ENCODE measurements at regions not wholly inside any gene's neighbourhood (a gene's known extent, or its start where the extent isn't known, plus 50 kb on each side); places are given as distances from the start of the nearest gene placed in this dataset.

DNA sequence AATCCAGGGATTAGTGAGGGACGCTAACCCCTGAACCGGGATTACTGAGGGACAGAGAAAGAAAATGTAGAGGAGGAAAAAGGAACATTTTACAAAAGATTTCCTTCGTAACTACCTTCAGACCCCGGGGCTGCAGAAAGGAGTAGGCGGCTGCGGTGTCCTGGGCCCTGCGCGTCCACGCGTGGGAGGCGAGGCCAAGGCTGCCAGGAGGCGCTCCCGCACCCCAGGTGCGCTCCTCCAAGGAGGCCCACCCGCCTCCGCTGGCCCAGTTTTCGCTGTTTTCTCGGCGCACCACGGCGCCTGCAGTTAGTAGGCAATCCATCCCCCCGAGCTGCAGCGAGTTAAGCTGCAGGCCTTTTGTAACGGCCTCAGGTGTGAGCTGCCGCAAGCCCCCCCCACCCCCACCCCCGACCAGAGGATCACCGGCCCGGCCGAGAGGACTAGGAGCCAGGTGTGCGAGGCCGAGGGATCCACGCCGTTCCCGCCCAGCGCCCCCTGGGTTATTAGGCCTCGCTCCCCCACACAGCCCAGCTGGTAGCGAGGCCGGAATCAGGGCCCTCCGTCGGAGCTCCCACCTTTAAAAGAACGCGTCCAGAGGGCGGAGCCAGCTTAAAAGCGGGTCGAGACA lies 380.3 kb upstream of the ARID1B start:
- TF ChIP-seq, protein P1, sequence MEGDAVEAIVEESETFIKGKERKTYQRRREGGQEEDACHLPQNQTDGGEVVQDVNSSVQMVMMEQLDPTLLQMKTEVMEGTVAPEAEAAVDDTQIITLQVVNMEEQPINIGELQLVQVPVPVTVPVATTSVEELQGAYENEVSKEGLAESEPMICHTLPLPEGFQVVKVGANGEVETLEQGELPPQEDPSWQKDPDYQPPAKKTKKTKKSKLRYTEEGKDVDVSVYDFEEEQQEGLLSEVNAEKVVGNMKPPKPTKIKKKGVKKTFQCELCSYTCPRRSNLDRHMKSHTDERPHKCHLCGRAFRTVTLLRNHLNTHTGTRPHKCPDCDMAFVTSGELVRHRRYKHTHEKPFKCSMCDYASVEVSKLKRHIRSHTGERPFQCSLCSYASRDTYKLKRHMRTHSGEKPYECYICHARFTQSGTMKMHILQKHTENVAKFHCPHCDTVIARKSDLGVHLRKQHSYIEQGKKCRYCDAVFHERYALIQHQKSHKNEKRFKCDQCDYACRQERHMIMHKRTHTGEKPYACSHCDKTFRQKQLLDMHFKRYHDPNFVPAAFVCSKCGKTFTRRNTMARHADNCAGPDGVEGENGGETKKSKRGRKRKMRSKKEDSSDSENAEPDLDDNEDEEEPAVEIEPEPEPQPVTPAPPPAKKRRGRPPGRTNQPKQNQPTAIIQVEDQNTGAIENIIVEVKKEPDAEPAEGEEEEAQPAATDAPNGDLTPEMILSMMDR (IDR thresholded peaks at IDR 0.05): no peak
- no peak for TF ChIP-seq POLR2A (IDR thresholded peaks at IDR 0.05)
- TF ChIP-seq POLR2AphosphoS5 (IDR thresholded peaks at IDR 0.05): no peak
- TF ChIP-seq EP300 (IDR thresholded peaks at IDR 0.05): no peak

Measured in sigmoid colon (tissue), 4 donors.